ENCODE measurements at regions not wholly inside any gene's neighbourhood (a gene's known extent, or its start where the extent isn't known, plus 50 kb on each side); places are given as distances from the start of the nearest gene placed in this dataset.

DNA sequence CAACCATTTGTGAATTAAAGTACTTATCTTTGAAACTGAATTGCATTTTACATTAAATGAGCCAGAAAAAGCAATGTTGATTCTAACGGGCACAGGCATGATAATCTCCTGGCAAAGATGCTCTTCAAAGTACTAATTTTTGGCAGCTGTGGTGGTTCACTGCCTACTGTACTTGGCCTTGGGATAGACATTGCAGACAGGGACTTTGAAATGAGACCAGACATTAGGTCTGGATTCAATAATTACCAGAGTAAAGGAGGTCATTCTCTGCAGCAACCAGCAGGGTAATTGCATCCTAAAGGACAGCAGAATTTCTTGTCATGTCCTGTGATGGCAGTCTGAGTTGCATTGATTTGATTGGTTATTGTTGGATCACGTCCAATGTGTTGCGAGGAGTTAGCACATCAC is 986.5 kb downstream of the TDRD15 start:
- TF ChIP-seq, protein P1, sequence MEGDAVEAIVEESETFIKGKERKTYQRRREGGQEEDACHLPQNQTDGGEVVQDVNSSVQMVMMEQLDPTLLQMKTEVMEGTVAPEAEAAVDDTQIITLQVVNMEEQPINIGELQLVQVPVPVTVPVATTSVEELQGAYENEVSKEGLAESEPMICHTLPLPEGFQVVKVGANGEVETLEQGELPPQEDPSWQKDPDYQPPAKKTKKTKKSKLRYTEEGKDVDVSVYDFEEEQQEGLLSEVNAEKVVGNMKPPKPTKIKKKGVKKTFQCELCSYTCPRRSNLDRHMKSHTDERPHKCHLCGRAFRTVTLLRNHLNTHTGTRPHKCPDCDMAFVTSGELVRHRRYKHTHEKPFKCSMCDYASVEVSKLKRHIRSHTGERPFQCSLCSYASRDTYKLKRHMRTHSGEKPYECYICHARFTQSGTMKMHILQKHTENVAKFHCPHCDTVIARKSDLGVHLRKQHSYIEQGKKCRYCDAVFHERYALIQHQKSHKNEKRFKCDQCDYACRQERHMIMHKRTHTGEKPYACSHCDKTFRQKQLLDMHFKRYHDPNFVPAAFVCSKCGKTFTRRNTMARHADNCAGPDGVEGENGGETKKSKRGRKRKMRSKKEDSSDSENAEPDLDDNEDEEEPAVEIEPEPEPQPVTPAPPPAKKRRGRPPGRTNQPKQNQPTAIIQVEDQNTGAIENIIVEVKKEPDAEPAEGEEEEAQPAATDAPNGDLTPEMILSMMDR (IDR thresholded peaks at IDR 0.05; ENCODE audit: low read depth, low read length), result no peak
- no peak for TF ChIP-seq EZH2phosphoT487 (IDR thresholded peaks at IDR 0.05; ENCODE audit: low read depth)

DNA sequence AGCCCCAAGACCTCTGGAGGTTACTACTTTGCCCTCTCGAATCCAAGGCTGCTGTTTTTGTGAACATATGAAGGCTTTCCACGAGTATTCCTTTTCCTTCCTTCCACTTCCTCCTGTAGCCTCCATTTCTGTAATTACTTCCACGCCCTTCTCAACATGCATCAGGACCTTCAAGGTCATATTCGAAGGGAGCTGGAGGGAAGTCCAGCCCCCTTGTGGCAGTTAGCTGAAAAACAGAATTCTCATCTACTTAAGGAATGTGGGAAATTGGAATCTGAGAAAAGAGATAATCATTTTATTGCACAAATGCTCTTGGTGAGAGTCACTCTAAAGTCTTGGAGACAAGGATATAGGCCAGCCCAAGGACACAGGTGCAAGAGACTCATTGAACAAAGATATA is 1000.2 kb downstream of the TDRD15 start:
- H3K9me3 ChIP-seq (ENCODE audit: insufficient read depth, low read length), result no peaks in the 10 kb centered on the region

More for the DNA sequence above, 986.5 kb downstream of the TDRD15 start:
- Histone ChIP-seq H3K9me3 (ENCODE audit: insufficient read depth, low read length) (no peaks in the 10 kb centered on the region; the same call in 1 of the 2 replicates), H3K9ac (ENCODE audit: low read length) (no peak overlapping the region), H3K27me3 (ENCODE audit: low read depth, low read length) (no peaks in the 10 kb centered on the region), H2AFZ (ENCODE audit: low read depth, low read length) (no peak overlapping the region), H4K20me1 (ENCODE audit: insufficient read depth, low read length) (no peaks in the 10 kb centered on the region), H3K36me3 (replicated peaks; ENCODE audit: low read depth, low read length) (no peaks in the 10 kb centered on the region), H3K27ac (ENCODE audit: low read length) (no peak overlapping the region), H3K4me1 (ENCODE audit: low read length) (no peaks in the 10 kb centered on the region), H3K4me2 (ENCODE audit: low read length) (no peak overlapping the region), H3K79me2 (ENCODE audit: low read length) (no peaks in the 10 kb centered on the region), H3K4me3 (ENCODE audit: low read length) (no peak overlapping the region)

DNA sequence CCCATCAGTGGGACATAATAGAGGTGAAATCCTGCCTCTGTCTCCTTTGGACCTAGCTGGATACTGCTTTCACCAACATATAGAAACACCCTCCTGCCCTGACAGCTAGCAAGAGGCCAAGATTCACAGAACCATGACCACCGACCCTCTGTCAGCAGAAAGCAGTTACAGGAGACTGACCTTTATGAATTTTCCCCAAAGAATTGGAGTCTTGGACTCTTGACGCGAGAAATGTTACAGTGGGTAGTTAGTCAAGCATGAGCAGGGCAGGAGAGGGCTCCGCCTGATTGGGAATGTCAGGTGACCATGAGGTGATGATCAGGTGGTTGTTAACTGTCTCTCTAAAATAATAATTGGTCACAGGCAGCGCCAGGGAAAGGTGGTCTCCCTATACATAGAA is 1002.3 kb downstream of the TDRD15 start:
- Histone ChIP-seq H3K4me3 (ENCODE audit: low read length) (no peak overlapping the region), H3K79me2 (ENCODE audit: low read length) (no peaks in the 10 kb centered on the region), H3K36me3 (replicated peaks; ENCODE audit: low read depth, low read length) (no peaks in the 10 kb centered on the region), H4K20me1 (ENCODE audit: insufficient read depth, low read length) (no peaks in the 10 kb centered on the region), H3K4me1 (ENCODE audit: low read length) (no peaks in the 10 kb centered on the region), H3K27me3 (ENCODE audit: low read depth, low read length) (no peaks in the 10 kb centered on the region), H3K27ac (ENCODE audit: low read length) (no peak overlapping the region), H3K4me2 (ENCODE audit: low read length) (no peak overlapping the region), H3K9me3 (ENCODE audit: insufficient read depth, low read length) (no peaks in the 10 kb centered on the region), H2AFZ (ENCODE audit: low read depth, low read length) (no peak overlapping the region), H3K9ac (ENCODE audit: low read length) (no peak overlapping the region)
- TF ChIP-seq, protein P1 (IDR thresholded peaks at IDR 0.05; ENCODE audit: low read depth, low read length), result no peak
- TF ChIP-seq EZH2phosphoT487 (IDR thresholded peaks at IDR 0.05; ENCODE audit: low read depth), result no peak

More for the DNA sequence above, 1000.2 kb downstream of the TDRD15 start:
- no peak overlapping the region for H3K9ac ChIP-seq (ENCODE audit: low read length)
- no peaks in the 10 kb centered on the region for H4K20me1 ChIP-seq (ENCODE audit: insufficient read depth, low read length)
- H3K27me3 ChIP-seq (ENCODE audit: low read depth, low read length), result no peaks in the 10 kb centered on the region
- H3K4me1 ChIP-seq (ENCODE audit: low read length), result no peaks in the 10 kb centered on the region
- H3K36me3 ChIP-seq (replicated peaks; ENCODE audit: low read depth, low read length), result no peaks in the 10 kb centered on the region
- no peaks in the 10 kb centered on the region for H3K79me2 ChIP-seq (ENCODE audit: low read length)
- no peak overlapping the region for H2AFZ ChIP-seq (ENCODE audit: low read depth, low read length)
- H3K4me3 ChIP-seq (ENCODE audit: low read length), result no peak overlapping the region
- H3K4me2 ChIP-seq (ENCODE audit: low read length), result no peak overlapping the region
- TF ChIP-seq, protein P1 (IDR thresholded peaks at IDR 0.05; ENCODE audit: low read depth, low read length), result no peak
- TF ChIP-seq EZH2phosphoT487 (IDR thresholded peaks at IDR 0.05; ENCODE audit: low read depth), result no peak
- H3K27ac ChIP-seq (ENCODE audit: low read length), result no peak overlapping the region

DNA sequence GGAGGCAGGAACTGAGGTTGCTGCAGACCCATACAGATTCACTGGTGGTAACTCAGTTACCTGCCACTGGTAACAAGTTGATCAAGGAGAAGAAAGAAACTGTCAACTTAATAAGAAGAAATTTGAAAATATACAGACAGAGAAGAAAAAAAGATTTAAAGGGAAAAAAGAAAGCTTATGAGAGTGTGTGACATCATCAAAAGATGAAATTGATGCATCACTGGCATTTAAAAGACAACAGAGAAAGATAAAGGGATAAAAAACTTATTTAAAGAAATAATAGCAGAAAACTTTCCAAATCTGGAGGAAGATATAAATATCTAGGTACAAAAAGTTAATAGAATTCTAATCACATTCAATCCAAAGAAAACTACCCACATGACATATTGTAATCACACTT is 1003.2 kb downstream of the TDRD15 start:
- Histone ChIP-seq H3K9me3 (ENCODE audit: insufficient read depth, low read length) (no peaks in the 10 kb centered on the region), H3K27ac (ENCODE audit: low read length) (no peak overlapping the region), H3K4me1 (ENCODE audit: low read length) (no peaks in the 10 kb centered on the region), H4K20me1 (ENCODE audit: insufficient read depth, low read length) (no peaks in the 10 kb centered on the region), H3K4me2 (ENCODE audit: low read length) (no peak overlapping the region), H3K36me3 (replicated peaks; ENCODE audit: low read depth, low read length) (no peaks in the 10 kb centered on the region), H3K4me3 (ENCODE audit: low read length) (no peak overlapping the region), H3K9ac (ENCODE audit: low read length) (no peak overlapping the region), H3K27me3 (ENCODE audit: low read depth, low read length) (no peaks in the 10 kb centered on the region), H3K79me2 (ENCODE audit: low read length) (no peaks in the 10 kb centered on the region), H2AFZ (ENCODE audit: low read depth, low read length) (no peak overlapping the region)
- no peak for TF ChIP-seq EZH2phosphoT487 (IDR thresholded peaks at IDR 0.05; ENCODE audit: low read depth)
- TF ChIP-seq, protein P1 (IDR thresholded peaks at IDR 0.05; ENCODE audit: low read depth, low read length), result no peak
